Endothelial cell of umbilical vein (primary cell): ENCODE measurements at regions not wholly inside any gene's neighbourhood (a gene's known extent, or its start where the extent isn't known, plus 50 kb on each side); places are given as distances from the start of the nearest gene placed in this dataset.
A peak's percentile ranks its signal among the peaks of the same experiment; 100 is the strongest.

Source experiments
- BruUV-seq: library from RNA; stranded (reverse); fragments of 400-500 nt; replicated peaks from 2 replicates; lab custom pipeline; 2021; lab: Mats Ljungman, UMichigan
- CTCF ChIA-PET: fragments of 300-600, 350-600 bp; sonication (Branson Sonifier 250); formaldehyde crosslinking; loops from one replicate; lab custom pipeline; 2021; ENCODE audit warnings: antibody characterized with exemption, inconsistent platforms; lab: Charles Lee
- POLR2A ChIA-PET: fragments of 300-600, 350-600 bp; sonication (Branson Sonifier 250); formaldehyde crosslinking; loops from one replicate; lab custom pipeline; 2021; ENCODE audit warnings: antibody characterized with exemption, inconsistent platforms; lab: Charles Lee
- DNase-seq: peaks from one replicate; pipeline ENCODE4 v3.0.0-alpha.2; 2011; ENCODE audit warnings: low read depth, low spot score
- FAIRE-seq: peaks from 2 replicates; lab custom pipeline; 2011; peaks lifted over from hg19 to GRCh38; lab: Jason Lieb, UNC
- H2AFZ ChIP-seq: 2 replicates; pipeline ENCODE4 v1.6.0; 2012; ENCODE audit warnings: low read depth, low read length, control low read depth, inconsistent platforms
- H3K27ac ChIP-seq: 2 replicates; pipeline ENCODE4 v1.5.1; 2011; ENCODE audit warnings: low read depth, mild to moderate bottlenecking, control low read depth, low read length, moderate library complexity; ENCODE audit not compliant: insufficient read depth
- H3K27me3 ChIP-seq, 2 experiments: 2 replicates each; pipeline versions ENCODE4 v1.6.0 to v1.6.1; 2011; ENCODE audit warnings: low read length in 2 of 2, mixed read lengths in 1 of 2; ENCODE audit not compliant: control insufficient read depth in 2 of 2, insufficient read depth in 2 of 2
- H3K36me3 ChIP-seq, 2 experiments: 2 replicates in 1 of 2; 3 replicates in 1 of 2; pipeline ENCODE4 v1.5.1; 2011; ENCODE audit warnings: low read length in 2 of 2, mild to moderate bottlenecking in 1 of 2, moderate library complexity in 1 of 2; ENCODE audit not compliant: control insufficient read depth in 2 of 2, insufficient read depth in 2 of 2; ENCODE audit errors: extremely low read depth in 1 of 2
- H3K4me1 ChIP-seq: 3 replicates; pipeline ENCODE4 v1.5.1; 2011; ENCODE audit warnings: mild to moderate bottlenecking, low read length; ENCODE audit not compliant: control insufficient read depth, insufficient read depth; ENCODE audit errors: extremely low read depth
- H3K4me2 ChIP-seq: 2 replicates; pipeline ENCODE4 v1.6.1; 2011; ENCODE audit warnings: low read length, control low read depth, mixed read lengths; ENCODE audit not compliant: insufficient read depth
- H3K4me3 ChIP-seq, 3 experiments: fragments of 200-600 bp in 1 of 3; sonication (generic), shearing (Covaris generic) in 1 of 3; replicated peaks in 1 of 3; 2 replicates each; pipeline ENCODE4 v1.5.1; 2011 to 2016; ENCODE audit warnings: control low read depth in 3 of 3, low read length in 3 of 3, mild to moderate bottlenecking in 2 of 3, inconsistent platforms in 1 of 3, low read depth in 1 of 3, moderate library complexity in 1 of 3; ENCODE audit not compliant: insufficient read depth in 1 of 3
- H3K79me2 ChIP-seq: 2 replicates; pipeline ENCODE4 v1.6.0; 2012; ENCODE audit warnings: low read length, inconsistent platforms; ENCODE audit not compliant: control insufficient read depth, insufficient read depth
- H3K9ac ChIP-seq: replicated peaks from 2 replicates; pipeline ENCODE3; 2011; ENCODE audit warnings: low read length, control low read depth; ENCODE audit not compliant: insufficient read depth; ENCODE audit errors: extremely low read depth
- H3K9me1 ChIP-seq: replicated peaks from 3 replicates; pipeline ENCODE4 v1.6.0; 2011; ENCODE audit warnings: mild to moderate bottlenecking, low read length; ENCODE audit not compliant: control insufficient read depth, insufficient read depth; ENCODE audit errors: extremely low read depth
- H3K9me3 ChIP-seq: replicated peaks from 2 replicates; pipeline ENCODE4 v1.5.1; 2012; ENCODE audit warnings: low read length, inconsistent platforms; ENCODE audit not compliant: control insufficient read depth, insufficient read depth
- H4K20me1 ChIP-seq: replicated peaks from 2 replicates; pipeline ENCODE3; 2011; ENCODE audit warnings: mild to moderate bottlenecking, low read length; ENCODE audit not compliant: control insufficient read depth, insufficient read depth; ENCODE audit errors: extremely low read depth
- CTCF ChIP-seq, 2 donors: IDR thresholded peaks; 1 replicate in 1 of 2; 2 replicates in 1 of 2; pipeline ENCODE4 v1.5.1; 2011; ENCODE audit warnings: low read length in 2 of 2, mild to moderate bottlenecking in 2 of 2, moderate library complexity in 2 of 2, control low read depth in 1 of 2, inconsistent platforms in 1 of 2, low read depth in 1 of 2; ENCODE audit not compliant: insufficient read depth in 1 of 2; ENCODE audit errors: extremely low read depth in 1 of 2
- EZH2 ChIP-seq: IDR thresholded peaks from 2 replicates; pipeline ENCODE4 v1.6.1; 2012; ENCODE audit warnings: borderline replicate concordance, low read depth, mild to moderate bottlenecking, moderate library complexity, low read length, inconsistent platforms; ENCODE audit not compliant: severe bottlenecking
- FOS ChIP-seq: IDR thresholded peaks from 2 replicates; pipeline ENCODE4 v1.6.1; 2011; ENCODE audit warnings: mild to moderate bottlenecking, low read length, moderate library complexity, borderline replicate concordance; ENCODE audit not compliant: insufficient read depth
- GATA2 ChIP-seq: IDR thresholded peaks from 2 replicates; pipeline ENCODE4 v1.7.0; 2011; ENCODE audit warnings: low read depth, mild to moderate bottlenecking, moderate library complexity, mixed read lengths, low read length; ENCODE audit not compliant: insufficient read length, insufficient read depth
- JUN ChIP-seq: IDR thresholded peaks from 2 replicates; pipeline ENCODE4 v1.6.1; 2011; ENCODE audit warnings: borderline replicate concordance, low read depth; ENCODE audit not compliant: insufficient read length, insufficient read depth
- MAX ChIP-seq: IDR thresholded peaks from 2 replicates; pipeline ENCODE4 v1.6.1; 2011; ENCODE audit not compliant: insufficient read depth, insufficient read length
- MYC ChIP-seq: IDR thresholded peaks from one replicate; pipeline ENCODE4 v1.6.1; 2011; ENCODE audit warnings: mild to moderate bottlenecking, low read depth, low read length
- POLR2A ChIP-seq: IDR thresholded peaks from 2 replicates; pipeline ENCODE4 v1.6.1; 2012; ENCODE audit warnings: low read depth, mild to moderate bottlenecking, control low read depth, low read length
- POLR2AphosphoS5 ChIP-seq: IDR thresholded peaks from 2 replicates; pipeline ENCODE4 v1.6.1; 2012; ENCODE audit warnings: low read depth, mild to moderate bottlenecking, control low read depth, low read length, moderate library complexity; ENCODE audit not compliant: insufficient read depth
- dilution Hi-C: fragments of 300-500 bp; cut with MboI; formaldehyde crosslinking; loops from one replicate; pipeline ENCODE4 v1.15.0; 2019; ENCODE audit warnings: low sequenced_read_pairs; ENCODE audit not compliant: extremely low pct_ligation_motif_present
- intact Hi-C: fragments of 100-400 bp; cut with micrococcal nuclease; formaldehyde crosslinking; loops from one replicate; pipeline ENCODE4 v1.10.0; 2022

- dilution Hi-C loops (no loop called here), intact Hi-C loops (loop anchor here (1.0 kb wide), 10 partner anchors 10 to 156 kb away; partner anchors contain the start of gene CCN2)
- Histone ChIP-seq H3K36me3 (no peaks in the 10 kb centered on the region), H3K79me2 (no peaks in the 10 kb centered on the region), H3K4me3 (no peak overlapping the region), H3K9ac (peak overlapping the region; percentile 87), H3K27ac (peak overlapping the region; percentile 99), H2AFZ (no peak overlapping the region), H3K4me2 (peak overlapping the region; percentile 66), H3K4me1 (peaks cover 71% of the 10 kb centered on the region), H3K27me3 (no peaks in the 10 kb centered on the region), H3K9me3 (no peaks in the 10 kb centered on the region), H3K9me1 (no peaks in the 10 kb centered on the region), H4K20me1 (no peaks in the 10 kb centered on the region)
- no peak for FAIRE-seq
- POLR2A ChIA-PET: interaction anchor here (0.8 to 7.0 kb wide), 7 partner anchors 10 to 113 kb away, joined by 5 to 167 read pairs (median 12); partner anchors contain the start of gene CCN2
- CTCF ChIA-PET: interaction anchor here (1.1 to 4.0 kb wide), 9 partner anchors 22 to 156 kb away, joined by 3 to 16 read pairs (median 5); partner anchors contain the start of gene CCN2
- peak; percentile 66 for DNase-seq
- BruUV-seq: TSS peak; percentile 84
- TF ChIP-seq JUN (no peak), MYC (no peak), EZH2 (no peak), GATA2 (no peak), POLR2AphosphoS5 (no peak), MAX (no peak), POLR2A (no peak), CTCF (IDR thresholded peaks at IDR 0.05; ENCODE audit: extremely low read depth in 1 of 2, insufficient read depth in 1 of 2, low read depth in 1 of 2, low read length in 2 of 2) (no peak), FOS (no peak)
Measured at GRCh38 chr6:132062626-132063025, 111.5 kb upstream of the CCN2 start.
